ENCODE measurements at regions not wholly inside any gene's neighbourhood (a gene's known extent, or its start where the extent isn't known, plus 50 kb on each side); places are given as distances from the start of the nearest gene placed in this dataset.

- no peaks in the 10 kb centered on the region for H3K9me3 ChIP-seq (ENCODE audit: control insufficient read depth, insufficient read depth, low read length)
- 100% methylated on average over 1 of the region's 5 CpGs; no CpG with 5 or more reads in 1 of the 2 experiments for WGBS, 2 experiments (ENCODE audit: extremely low coverage in 2 of 2, insufficient read length in 1 of 2)
- POLR2A ChIA-PET (ENCODE audit: unreplicated experiment) = no interaction called here
- H3K4ac ChIP-seq (ENCODE audit: low read depth, low read length) = no peak overlapping the region
- no peaks in the 10 kb centered on the region for H3K9me1 ChIP-seq (ENCODE audit: insufficient read depth, low read length)
- H4K91ac ChIP-seq (ENCODE audit: insufficient read depth, low read depth, low read length) = no peak overlapping the region
- no peak overlapping the region for H3K56ac ChIP-seq (ENCODE audit: extremely low read depth, insufficient read depth, low read length)
- H2AFZ ChIP-seq (replicated peaks; ENCODE audit: low read length, poor library complexity) = no peak overlapping the region
- H3K4me2 ChIP-seq (ENCODE audit: low read depth, low read length) = no peak overlapping the region
- no peak overlapping the region for H4K5ac ChIP-seq (ENCODE audit: low read depth, low read length)
- no peak overlapping the region for H2BK15ac ChIP-seq (ENCODE audit: low read depth, low read length)
- no peak overlapping the region for H3K18ac ChIP-seq (ENCODE audit: low read depth, low read length)
- H4K8ac ChIP-seq (ENCODE audit: low read depth in 2 of 2, low read length in 2 of 2) = no peak overlapping the region
- CTCF ChIA-PET = no interaction called here
- no peak overlapping the region for H2AK9ac ChIP-seq (replicated peaks; ENCODE audit: low read depth, low read length, poor library complexity)
- intact Hi-C loops (cut with micrococcal nuclease) = no loop called here
- H3K27me3 ChIP-seq (ENCODE audit: control insufficient read depth, insufficient read depth, low read length) = no peaks in the 10 kb centered on the region
- no peak overlapping the region for H3K23ac ChIP-seq (ENCODE audit: low read depth, low read length)
- no TSS peak for BruUV-seq (replicated peaks)
- in situ Hi-C loops (cut with MboI; ENCODE audit: low sequenced_read_pairs) = no loop called here
- H3K4me1 ChIP-seq (ENCODE audit: control insufficient read depth, insufficient read depth, low read length) = no peaks in the 10 kb centered on the region
- no peaks in the 10 kb centered on the region for H3K36me3 ChIP-seq (ENCODE audit: control insufficient read depth, insufficient read depth, low read length)
- no peak overlapping the region for H3K4me3 ChIP-seq (ENCODE audit: insufficient read depth, low read depth, low read length)
- DNase-seq = no peak
- dilution Hi-C loops (cut with HindIII; ENCODE audit: low sequenced_read_pairs, unreplicated experiment) = no loop called here
- no peaks in the 10 kb centered on the region for H4K20me1 ChIP-seq (ENCODE audit: insufficient read depth, low read length)
- H3K79me1 ChIP-seq (ENCODE audit: low read depth in 1 of 2, low read length in 2 of 2) = no peaks in the 10 kb centered on the region
- no peak for TF ChIP-seq MAZ (IDR thresholded peaks at IDR 0.05; ENCODE audit: borderline replicate concordance, low read depth, low read length)
- TF ChIP-seq MXI1 (IDR thresholded peaks at IDR 0.05; ENCODE audit: borderline replicate concordance, low read depth, low read length) = no peak
- no peak for TF ChIP-seq CEBPB (IDR thresholded peaks at IDR 0.05; ENCODE audit: low read depth, low read length)
- TF ChIP-seq SMC3 (IDR thresholded peaks at IDR 0.05; ENCODE audit: low read depth, low read length) = no peak
- TF ChIP-seq FOS (IDR thresholded peaks at IDR 0.05; ENCODE audit: low read depth, low read length) = no peak
- no peak for TF ChIP-seq RCOR1 (IDR thresholded peaks at IDR 0.05; ENCODE audit: insufficient replicate concordance, low read length)
- no peak for TF ChIP-seq CTCF (conservative IDR thresholded peaks at IDR 0.05; ENCODE audit: low read depth, low read length)
- no peak for TF ChIP-seq CHD1 (IDR thresholded peaks at IDR 0.05; ENCODE audit: low read depth, low read length)
- no peak for TF ChIP-seq NFE2L2 (IDR thresholded peaks at IDR 0.05; ENCODE audit: low read depth, low read length)
- TF ChIP-seq BHLHE40 (IDR thresholded peaks at IDR 0.05; ENCODE audit: low read depth, low read length) = no peak
- no peak for TF ChIP-seq MAFK (IDR thresholded peaks at IDR 0.05; ENCODE audit: low read depth, low read length)
- no peak for TF ChIP-seq RFX5 (IDR thresholded peaks at IDR 0.05; ENCODE audit: low read depth, low read length)
- no peak for TF ChIP-seq ELK1 (IDR thresholded peaks at IDR 0.05; ENCODE audit: borderline replicate concordance, low read depth, low read length)
- TF ChIP-seq POLR2A (IDR thresholded peaks at IDR 0.05; ENCODE audit: low read depth, low read length) = no peak
- no peak for TF ChIP-seq RAD21 (IDR thresholded peaks at IDR 0.05; ENCODE audit: low read length)
- no peak for TF ChIP-seq USF2 (IDR thresholded peaks at IDR 0.05; ENCODE audit: low read depth, low read length)
- H3K27ac ChIP-seq (ENCODE audit: insufficient read depth, low read length) = no peak overlapping the region
- H3K9ac ChIP-seq (ENCODE audit: low read depth, low read length) = no peak overlapping the region
- H2BK120ac ChIP-seq (ENCODE audit: low read depth, low read length) = no peak overlapping the region
- no peak overlapping the region for H2AK5ac ChIP-seq (ENCODE audit: low read depth, low read length)
- ATAC-seq (ENCODE audit: low read depth) = no peak
- no peak overlapping the region for H3K14ac ChIP-seq (replicated peaks; ENCODE audit: low read depth, low read length)
- H2BK20ac ChIP-seq (ENCODE audit: low read depth, low read length) = no peak overlapping the region
- H2BK5ac ChIP-seq (ENCODE audit: low read depth, low read length, poor library complexity, severe bottlenecking) = no peak overlapping the region
Observed at GRCh38 chr4:188484256-188484655, 345.0 kb downstream of the TRIML1 start.

All from IMR-90 (cell line).